ENCODE measurements at regions not wholly inside any gene's neighbourhood (a gene's known extent, or its start where the extent isn't known, plus 50 kb on each side); places are given as distances from the start of the nearest gene placed in this dataset.

GRCh38 chr2:167401309-167401708 is 513.0 kb downstream of the XIRP2 start:
- TF ChIP-seq CTCF (IDR thresholded peaks at IDR 0.05) (no peak), POLR2A (IDR thresholded peaks at IDR 0.05) (no peak), EP300 (IDR thresholded peaks at IDR 0.05) (no peak)
